HFF-Myc (cell line): ENCODE measurements at regions not wholly inside any gene's neighbourhood (a gene's known extent, or its start where the extent isn't known, plus 50 kb on each side); places are given as distances from the start of the nearest gene placed in this dataset.

Experiments
- DNase-seq: peaks from one replicate; pipeline ENCODE4 v3.0.0-alpha.2; 2011; ENCODE audit warnings: low read depth; ENCODE audit errors: extremely low read depth
- H3K4me3 ChIP-seq: replicated peaks from 2 replicates; pipeline ENCODE4 v1.5.1; 2011; ENCODE audit warnings: low read depth, mild to moderate bottlenecking, control low read depth, low read length
- CTCF ChIP-seq: IDR thresholded peaks from 2 replicates; pipeline ENCODE4 v1.5.1; 2012; ENCODE audit warnings: mild to moderate bottlenecking, low read depth, low read length, control low read depth; ENCODE audit errors: missing control alignments

- TF ChIP-seq CTCF: no peak
- no peak for DNase-seq
- no peak overlapping the region for H3K4me3 ChIP-seq
Observed at GRCh38 chr22:26931471-26931870, 274.1 kb downstream of the MIAT start.

- TF ChIP-seq CTCF: no peak
- DNase-seq: no peak
- H3K4me3 ChIP-seq: no peak overlapping the region
Observed at GRCh38 chr22:26933105-26933590, 275.8 kb downstream of the MIAT start.

- H3K4me3 ChIP-seq: no peak overlapping the region
- no peak for TF ChIP-seq CTCF
- DNase-seq: no peak
Observed at GRCh38 chr22:26937213-26937612, 279.8 kb downstream of the MIAT start.

- no peak for TF ChIP-seq CTCF
- no peak for DNase-seq
- H3K4me3 ChIP-seq: no peak overlapping the region
Observed at GRCh38 chr22:26939466-26939865, 282.1 kb downstream of the MIAT start.

GRCh38 chr22:26941896-26942636, 284.7 kb downstream of the MIAT start:
- TF ChIP-seq CTCF: no peak
- no peak for DNase-seq
- no peak overlapping the region for H3K4me3 ChIP-seq

GRCh38 chr22:26942637-26942957, 285.2 kb downstream of the MIAT start:
- TF ChIP-seq CTCF: no peak
- H3K4me3 ChIP-seq: no peak overlapping the region
- no peak for DNase-seq

- TF ChIP-seq CTCF: no peak
- no peak for DNase-seq
- H3K4me3 ChIP-seq: no peak overlapping the region
Observed at GRCh38 chr22:26945565-26945964, 288.2 kb downstream of the MIAT start.
